ENCODE measurements at regions not wholly inside any gene's neighbourhood (a gene's known extent, or its start where the extent isn't known, plus 50 kb on each side); places are given as distances from the start of the nearest gene placed in this dataset.

DNA sequence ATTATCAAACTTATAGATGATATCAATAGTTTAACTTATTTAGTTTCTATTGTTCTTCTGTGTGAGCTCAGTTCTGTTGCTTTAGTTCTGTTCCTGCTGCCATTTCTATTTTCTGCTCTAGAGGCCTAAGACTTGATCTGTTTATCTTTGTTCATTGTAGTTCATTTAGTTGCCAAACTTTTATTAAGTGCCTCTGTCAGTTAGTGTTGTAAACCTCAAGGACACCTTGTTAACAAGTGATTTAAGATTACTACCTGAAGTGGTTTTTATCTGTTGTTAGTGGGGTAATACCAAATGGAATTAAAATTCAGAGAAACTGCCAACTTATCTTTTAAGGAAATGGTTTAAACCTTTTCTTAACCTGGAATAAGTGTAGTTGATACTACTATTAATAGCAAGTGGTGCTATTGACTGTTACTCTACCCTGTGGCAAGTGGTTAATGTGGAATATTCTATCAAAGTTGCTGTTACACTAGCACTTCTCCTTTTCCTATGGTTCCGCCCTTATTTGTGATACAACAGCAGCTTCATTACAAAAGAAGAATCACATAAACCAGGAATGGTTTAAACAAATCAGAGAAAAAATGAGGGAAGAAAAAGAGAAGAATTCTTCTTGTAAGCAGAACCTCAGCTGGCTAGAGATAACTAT lies 500.6 kb upstream of the GOLIM4 start:
- no peak for TF ChIP-seq CTCF (IDR thresholded peaks at IDR 0.05)
- TF ChIP-seq POLR2A (IDR thresholded peaks at IDR 0.05) = no peak

Data from thyroid gland (tissue), 4 donors.